Astrocyte (in vitro differentiated cells and primary cell): ENCODE measurements at regions not wholly inside any gene's neighbourhood (a gene's known extent, or its start where the extent isn't known, plus 50 kb on each side); places are given as distances from the start of the nearest gene placed in this dataset.

ENCODE experiments used
- DNase-seq: peaks from one replicate; pipeline ENCODE4 v3.0.0-alpha.2; 2010; ENCODE audit warnings: low read depth
- FAIRE-seq: peaks from 2 replicates; lab custom pipeline; 2011; peaks lifted over from hg19 to GRCh38; lab: Jason Lieb, UNC
- H2AFZ ChIP-seq: 2 replicates; pipeline ENCODE4 v1.6.0; 2012; ENCODE audit warnings: low read depth, low read length, inconsistent platforms
- H3K27ac ChIP-seq: 2 replicates; pipeline ENCODE4 v1.5.1; 2011; ENCODE audit warnings: low read depth, low read length, inconsistent platforms
- H3K27me3 ChIP-seq: 2 replicates; pipeline ENCODE4 v1.6.0; 2011; ENCODE audit warnings: low read length, inconsistent platforms; ENCODE audit not compliant: insufficient read depth
- H3K36me3 ChIP-seq: 2 replicates; pipeline ENCODE4 v1.5.1; 2011; ENCODE audit warnings: low read length, inconsistent platforms; ENCODE audit not compliant: insufficient read depth
- H3K4me1 ChIP-seq: 2 replicates; pipeline ENCODE4 v1.5.1; 2011; ENCODE audit warnings: low read length, inconsistent platforms; ENCODE audit not compliant: insufficient read depth
- H3K4me2 ChIP-seq: 2 replicates; pipeline ENCODE4 v1.6.0; 2012; ENCODE audit warnings: low read length, inconsistent platforms
- H3K4me3 ChIP-seq: 2 replicates; pipeline ENCODE4 v1.5.1; 2011; ENCODE audit warnings: low read depth, mild to moderate bottlenecking, low read length, inconsistent platforms; ENCODE audit not compliant: insufficient read depth
- H3K79me2 ChIP-seq: 2 replicates; pipeline ENCODE4 v1.6.0; 2012; ENCODE audit warnings: mild to moderate bottlenecking, low read length, inconsistent platforms; ENCODE audit not compliant: insufficient read depth
- H3K9ac ChIP-seq: 2 replicates; pipeline ENCODE4 v1.6.0; 2012; ENCODE audit warnings: mild to moderate bottlenecking, low read length, inconsistent platforms
- H3K9me3 ChIP-seq: 2 replicates; pipeline ENCODE4 v1.5.1; 2012; ENCODE audit warnings: low read depth, mild to moderate bottlenecking, low read length, inconsistent platforms; ENCODE audit not compliant: insufficient read depth
- H4K20me1 ChIP-seq: 2 replicates; pipeline ENCODE4 v1.6.0; 2012; ENCODE audit warnings: low read length, inconsistent platforms; ENCODE audit not compliant: insufficient read depth
- H3K27ac Mint-ChIP-seq: one replicate; pipeline ENCODE4 v1.8.0; 2021; ENCODE audit warnings: mild to moderate bottlenecking, mixed read lengths; ENCODE audit not compliant: unreplicated experiment
- H3K27me3 Mint-ChIP-seq: one replicate; pipeline ENCODE4 v1.8.0; 2021; ENCODE audit warnings: low read depth, mixed read lengths; ENCODE audit not compliant: unreplicated experiment
- H3K36me3 Mint-ChIP-seq: one replicate; pipeline ENCODE4 v1.8.0; 2021; ENCODE audit warnings: low read depth, mixed read lengths; ENCODE audit not compliant: unreplicated experiment
- H3K4me1 Mint-ChIP-seq: one replicate; pipeline ENCODE4 v1.8.0; 2021; ENCODE audit warnings: low read depth, mixed read lengths; ENCODE audit not compliant: unreplicated experiment
- H3K4me3 Mint-ChIP-seq: one replicate; pipeline ENCODE4 v1.8.0; 2021; ENCODE audit warnings: mild to moderate bottlenecking, moderate library complexity, mixed read lengths; ENCODE audit not compliant: unreplicated experiment
- H3K9me3 Mint-ChIP-seq: one replicate; pipeline ENCODE4 v1.8.0; 2021; ENCODE audit warnings: mild to moderate bottlenecking, mixed read lengths; ENCODE audit not compliant: unreplicated experiment
- CTCF ChIP-seq: IDR thresholded peaks from 2 replicates; pipeline ENCODE4 v1.5.1; 2011; ENCODE audit warnings: low read depth, mild to moderate bottlenecking, inconsistent platforms, low read length, moderate library complexity; ENCODE audit not compliant: insufficient read depth
- EZH2 ChIP-seq: IDR thresholded peaks from 2 replicates; pipeline ENCODE4 v1.6.1; 2012; ENCODE audit warnings: mild to moderate bottlenecking, low read length, inconsistent platforms; ENCODE audit not compliant: insufficient read depth

GRCh38 chr17:51491416-51491815 is 231.1 kb downstream of the UTP18 start:
- FAIRE-seq (no peak), DNase-seq (no peak)
- Histone ChIP-seq H4K20me1 (no peaks in the 10 kb centered on the region), H3K79me2 (no peaks in the 10 kb centered on the region), H3K4me3 (no peak overlapping the region), H2AFZ (no peak overlapping the region), H3K4me1 (no peaks in the 10 kb centered on the region), H3K9ac (no peak overlapping the region), H3K36me3 (no peaks in the 10 kb centered on the region), H3K9me3 (peaks cover 2% of the 10 kb centered on the region), H3K4me2 (no peak overlapping the region), H3K27ac (no peak overlapping the region), H3K27me3 (no peaks in the 10 kb centered on the region)
- no peaks in the 10 kb centered on the region for H3K36me3 Mint-ChIP-seq
- H3K9me3 Mint-ChIP-seq = peaks cover 9% of the 10 kb centered on the region
- H3K27me3 Mint-ChIP-seq = peaks cover 10% of the 10 kb centered on the region
- H3K27ac Mint-ChIP-seq = no peak overlapping the region
- H3K4me1 Mint-ChIP-seq = no peaks in the 10 kb centered on the region
- H3K4me3 Mint-ChIP-seq = no peak overlapping the region
- no peak for TF ChIP-seq EZH2
- no peak for TF ChIP-seq CTCF

GRCh38 chr17:51493206-51493605 is 232.9 kb downstream of the UTP18 start:
- Mint-ChIP-seq H3K36me3 (no peaks in the 10 kb centered on the region), H3K27ac (no peak overlapping the region), H3K27me3 (peaks cover 17% of the 10 kb centered on the region), H3K4me1 (no peaks in the 10 kb centered on the region), H3K4me3 (no peak overlapping the region), H3K9me3 (peaks cover 9% of the 10 kb centered on the region)
- H3K36me3 ChIP-seq = no peaks in the 10 kb centered on the region
- no peak overlapping the region for H2AFZ ChIP-seq
- DNase-seq = no peak
- no peaks in the 10 kb centered on the region for H4K20me1 ChIP-seq
- H3K4me3 ChIP-seq = no peak overlapping the region
- H3K79me2 ChIP-seq = no peaks in the 10 kb centered on the region
- no peak overlapping the region for H3K27ac ChIP-seq
- no peak overlapping the region for H3K4me2 ChIP-seq
- FAIRE-seq = no peak
- no peak for TF ChIP-seq EZH2
- no peak for TF ChIP-seq CTCF
- H3K9me3 ChIP-seq = peaks cover 2% of the 10 kb centered on the region
- no peak overlapping the region for H3K9ac ChIP-seq
- no peaks in the 10 kb centered on the region for H3K27me3 ChIP-seq
- no peaks in the 10 kb centered on the region for H3K4me1 ChIP-seq

GRCh38 chr17:51496378-51496777 is 236.0 kb downstream of the UTP18 start:
- Histone ChIP-seq H3K9ac (no peak overlapping the region), H3K27me3 (no peaks in the 10 kb centered on the region), H3K27ac (no peak overlapping the region), H3K4me2 (no peak overlapping the region), H3K36me3 (no peaks in the 10 kb centered on the region), H2AFZ (no peak overlapping the region), H4K20me1 (no peaks in the 10 kb centered on the region), H3K9me3 (no peaks in the 10 kb centered on the region), H3K4me3 (no peak overlapping the region), H3K4me1 (no peaks in the 10 kb centered on the region), H3K79me2 (no peaks in the 10 kb centered on the region)
- Mint-ChIP-seq H3K4me1 (no peaks in the 10 kb centered on the region), H3K27ac (no peak overlapping the region), H3K4me3 (no peak overlapping the region), H3K9me3 (peaks cover 2% of the 10 kb centered on the region), H3K27me3 (peaks cover 20% of the 10 kb centered on the region), H3K36me3 (no peaks in the 10 kb centered on the region)
- FAIRE-seq = no peak
- TF ChIP-seq CTCF = no peak
- no peak for TF ChIP-seq EZH2
- DNase-seq = no peak
